Tibial artery (tissue), 4 donors: ENCODE measurements at regions not wholly inside any gene's neighbourhood (a gene's known extent, or its start where the extent isn't known, plus 50 kb on each side); places are given as distances from the start of the nearest gene placed in this dataset.
"Not testable (repeated sequence)": the region's sequence is repeated elsewhere in the genome, so short reads cannot be mapped to it uniquely, and the experiment has no call there.

Experiments
- DNase-seq, 2 donors: peaks; one replicate each; pipeline ENCODE4 v3.0.0-alpha.2; 2019
- H3K27ac ChIP-seq, 2 donors: fragments of 200-600 bp; sonication (generic) in 1 of 2; 1 replicate in 1 of 2; 2 replicates in 1 of 2; pipeline ENCODE4 v1.5.1; 2018 to 2019; ENCODE audit warnings: mild to moderate bottlenecking in 1 of 2
- H3K27me3 ChIP-seq, 2 donors: fragments of 200-600 bp; sonication (generic) in 1 of 2; one replicate each; pipeline versions ENCODE4 v1.5.1 to v1.6.0; 2016 to 2019
- H3K36me3 ChIP-seq, 3 donors: fragments of 200-600 bp; sonication (generic) in 2 of 3; one replicate each; pipeline ENCODE4 v1.5.1; 2016 to 2019; ENCODE audit warnings: mild to moderate bottlenecking in 2 of 3
- H3K4me1 ChIP-seq, 4 donors: fragments of 200-600 bp; sonication (generic) in 2 of 4; 1 replicate in 3 of 4; 2 replicates in 1 of 4; pipeline ENCODE4 v1.5.1; 2016 to 2019
- H3K4me3 ChIP-seq, 2 donors: fragments of 200-600 bp; sonication (generic) in 1 of 2; 1 replicate in 1 of 2; 2 replicates in 1 of 2; pipeline ENCODE4 v1.5.1; 2018 to 2019; ENCODE audit warnings: mild to moderate bottlenecking in 2 of 2
- H3K9me3 ChIP-seq, 3 donors: fragments of 200-600 bp; sonication (generic) in 1 of 3; one replicate each; pipeline ENCODE4 v1.5.1; 2016 to 2019
- CTCF ChIP-seq, 2 experiments: fragments of 200-600 bp in 1 of 2; fragments of 450-650 bp in 1 of 2; IDR thresholded peaks; one replicate each; pipeline ENCODE4 v1.5.1; 2017 to 2019; ENCODE audit warnings: antibody characterized with exemption in 2 of 2, mild to moderate bottlenecking in 1 of 2, moderate library complexity in 1 of 2
- intact Hi-C: fragments of 100-400 bp; cut with DNase I; formaldehyde crosslinking; loops from one replicate; pipeline ENCODE4 v1.15.0; 2023; ENCODE audit warnings: low total_unique reads

- no peak for TF ChIP-seq CTCF (IDR thresholded peaks at IDR 0.05)
- Histone ChIP-seq H3K4me3 (no peak overlapping the region), H3K9me3 (no peaks in the 10 kb centered on the region), H3K36me3 (no peaks in the 10 kb centered on the region), H3K4me1 (peaks cover 0 to 14% (median 5%) of the 10 kb centered on the region in 4 donors), H3K27me3 (no peaks in the 10 kb centered on the region), H3K27ac (no peak overlapping the region)
- intact Hi-C loops: no loop called here
- no peak for DNase-seq
Measured at GRCh38 chr9:81824802-81825730, 103.2 kb upstream of the SPATA31D4 start.

GRCh38 chr9:81825846-81826516, 102.2 kb upstream of the SPATA31D4 start:
- intact Hi-C loops: no loop called here
- no peaks in the 10 kb centered on the region for H3K9me3 ChIP-seq
- no peaks in the 10 kb centered on the region for H3K36me3 ChIP-seq
- H3K27ac ChIP-seq: no peak overlapping the region
- TF ChIP-seq CTCF (IDR thresholded peaks at IDR 0.05): no peak
- no peak for DNase-seq
- H3K27me3 ChIP-seq: no peaks in the 10 kb centered on the region
- peaks cover 0 to 4% (median under 1%) of the 10 kb centered on the region in 4 donors for H3K4me1 ChIP-seq
- H3K4me3 ChIP-seq: no peak overlapping the region

DNA sequence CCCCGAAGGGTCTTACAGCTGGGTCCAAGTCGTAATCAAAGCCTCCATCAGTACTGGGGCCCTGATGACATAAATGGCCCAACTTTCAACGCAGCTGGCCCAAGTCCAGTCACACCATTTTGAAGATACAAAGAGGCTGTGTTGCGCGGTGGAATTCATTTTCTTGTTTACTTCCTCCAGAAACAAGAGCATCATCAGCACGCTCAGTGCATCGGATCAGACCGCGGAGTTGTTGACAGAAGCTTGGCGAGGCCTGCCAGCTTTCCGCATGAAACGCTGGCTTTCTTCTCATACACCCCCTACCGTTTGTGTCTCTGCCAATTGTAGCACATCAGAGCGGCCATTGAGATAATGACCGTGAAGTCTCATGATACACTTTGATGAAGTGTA, 101.7 kb upstream of the SPATA31D4 start:
- Histone ChIP-seq H3K36me3 (no peaks in the 10 kb centered on the region), H3K27ac (no peak overlapping the region), H3K4me1 (no peaks in the 10 kb centered on the region), H3K9me3 (no peaks in the 10 kb centered on the region), H3K27me3 (no peaks in the 10 kb centered on the region), H3K4me3 (no peak overlapping the region)
- intact Hi-C loops: no loop called here
- DNase-seq: peak in 1 of 2 donors; percentile 28
- TF ChIP-seq CTCF (IDR thresholded peaks at IDR 0.05): no peak

DNA sequence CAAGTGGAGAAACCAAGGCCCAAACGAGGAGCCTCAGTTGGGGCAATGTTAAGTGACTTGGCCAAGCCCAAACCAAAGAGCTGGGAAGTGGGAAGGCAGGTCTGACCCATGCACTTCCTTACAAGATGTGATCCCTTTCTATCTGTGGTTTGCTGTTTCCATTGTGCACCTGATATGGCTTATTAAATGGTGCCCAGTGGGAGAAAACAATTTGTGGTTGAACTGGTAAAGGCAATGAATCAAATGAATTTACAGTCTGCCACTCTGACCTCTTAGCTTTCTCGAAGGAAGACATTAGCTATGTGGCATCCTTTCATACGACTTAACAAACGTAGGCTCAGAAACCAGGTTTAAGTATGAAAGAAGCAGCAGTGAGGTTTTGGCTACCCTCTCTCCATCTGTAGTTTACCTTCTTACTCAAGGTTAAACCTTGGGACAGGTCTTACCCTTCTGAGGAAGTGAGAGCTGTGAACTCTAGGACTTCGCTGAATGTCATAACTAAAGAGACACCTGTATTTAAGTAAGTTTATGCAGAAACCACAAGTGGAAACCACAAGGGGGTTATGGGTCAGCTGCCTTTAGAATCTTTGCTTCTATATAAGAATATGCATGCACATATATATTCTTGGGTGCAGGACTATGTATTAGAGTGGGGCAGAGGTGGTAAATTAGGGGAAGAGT, 100.5 kb upstream of the SPATA31D4 start:
- Histone ChIP-seq H3K27ac (no peak overlapping the region), H3K36me3 (no peaks in the 10 kb centered on the region), H3K4me1 (no peaks in the 10 kb centered on the region), H3K4me3 (no peak overlapping the region), H3K9me3 (no peaks in the 10 kb centered on the region), H3K27me3 (no peaks in the 10 kb centered on the region)
- no peak for DNase-seq
- intact Hi-C loops: no loop called here
- no peak for TF ChIP-seq CTCF (IDR thresholded peaks at IDR 0.05)

DNA sequence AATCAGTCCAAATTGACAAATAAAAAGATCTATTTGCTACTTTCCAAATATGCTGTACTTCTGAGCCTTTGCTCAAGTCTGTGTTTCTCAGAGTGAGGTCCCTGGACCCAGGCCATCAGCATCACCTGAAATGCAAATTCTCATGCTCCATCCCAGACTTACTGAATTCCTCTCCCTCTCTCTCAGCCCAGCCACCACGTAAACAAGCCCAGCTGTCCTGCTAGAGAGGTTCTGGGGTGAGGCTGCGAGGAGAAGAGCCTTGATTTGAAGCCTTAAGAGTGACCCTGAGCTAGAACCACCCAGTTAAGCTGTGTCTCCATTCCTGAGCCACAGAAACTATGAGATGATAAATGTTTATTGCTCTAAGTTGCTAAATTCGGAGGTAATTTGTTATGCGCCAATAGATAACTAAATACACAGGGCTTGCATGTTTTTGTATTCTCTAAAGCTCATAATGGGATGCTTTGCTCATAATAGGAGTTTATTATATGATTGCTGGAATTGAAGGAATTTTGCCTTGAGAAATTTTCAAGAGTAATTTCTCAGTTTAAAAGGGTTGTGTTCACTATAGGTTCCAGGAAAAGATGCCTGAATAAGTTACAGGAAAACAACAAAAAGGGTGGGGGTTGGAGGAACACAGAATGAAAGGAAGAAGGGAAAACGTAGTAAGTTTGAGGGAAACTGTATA, 98.9 kb upstream of the SPATA31D4 start:
- H3K4me3 ChIP-seq: no peak overlapping the region
- TF ChIP-seq CTCF (IDR thresholded peaks at IDR 0.05): no peak
- H3K27ac ChIP-seq: no peak overlapping the region
- H3K27me3 ChIP-seq: no peaks in the 10 kb centered on the region
- H3K9me3 ChIP-seq: no peaks in the 10 kb centered on the region
- no peak for DNase-seq
- no peaks in the 10 kb centered on the region for H3K4me1 ChIP-seq
- no peaks in the 10 kb centered on the region for H3K36me3 ChIP-seq
- intact Hi-C loops: no loop called here

- H3K4me3 ChIP-seq, DNase-seq, H3K27ac ChIP-seq, H3K36me3 ChIP-seq, H3K4me1 ChIP-seq, intact Hi-C loops, H3K9me3 ChIP-seq, H3K27me3 ChIP-seq: not testable (repeated sequence)
Measured at GRCh38 chr9:81830431-81830830, 97.8 kb upstream of the SPATA31D4 start.
